ENCODE measurements at regions not wholly inside any gene's neighbourhood (a gene's known extent, or its start where the extent isn't known, plus 50 kb on each side); places are given as distances from the start of the nearest gene placed in this dataset.
A peak's percentile ranks its signal among the peaks of the same experiment; 100 is the strongest.
"Not testable (repeated sequence)": the region's sequence is repeated elsewhere in the genome, so short reads cannot be mapped to it uniquely, and the experiment has no call there.

DNA sequence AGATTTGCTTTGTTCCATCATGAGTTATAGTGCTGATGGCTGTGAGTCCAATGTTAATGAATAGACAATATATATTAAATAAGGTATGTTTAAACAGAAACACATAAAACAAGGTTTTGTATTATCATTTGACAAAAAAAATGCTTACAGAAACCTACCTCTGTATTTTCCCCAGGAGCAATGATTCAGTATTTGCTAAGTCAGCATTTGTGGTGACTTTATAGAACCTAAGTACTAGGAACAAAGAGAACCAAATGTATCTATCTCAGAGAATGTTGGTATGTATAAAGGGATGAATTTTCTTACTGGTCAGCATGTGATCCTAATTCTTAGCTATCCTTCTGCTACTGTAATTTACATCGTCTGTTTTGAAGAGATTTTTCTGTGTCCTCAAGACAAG, 421.5 kb upstream of the SEL1L start:
- no peak for DNase-seq (ENCODE audit: low read depth)

- DNase-seq (ENCODE audit: low read depth): no peak
These were observed 427.1 kb upstream of the SEL1L start for GRCh38 chr14:81960781-81961180.

DNA sequence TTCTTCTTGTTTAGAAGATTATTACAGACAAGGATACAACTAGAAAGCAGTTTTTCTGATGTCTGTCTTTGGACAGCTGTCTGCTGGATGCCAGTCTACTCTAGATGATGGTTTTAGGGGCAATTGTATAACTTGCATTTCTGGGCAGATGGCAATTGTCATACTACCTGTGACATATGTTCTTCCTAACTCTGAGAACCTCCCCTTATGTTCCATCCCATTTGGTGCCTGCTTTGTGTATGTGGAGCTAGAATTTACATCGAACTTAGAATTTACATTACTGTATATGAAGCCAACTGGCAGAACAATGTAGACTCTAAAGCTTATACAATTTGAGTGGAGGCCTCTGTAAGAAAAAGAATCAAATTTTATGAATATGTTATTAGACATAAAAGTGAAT, 430.2 kb upstream of the SEL1L start:
- no peak for DNase-seq (ENCODE audit: low read depth)

- no peak for DNase-seq (ENCODE audit: low read depth)
These were observed 436.7 kb upstream of the SEL1L start for GRCh38 chr14:81970307-81970706.

DNA sequence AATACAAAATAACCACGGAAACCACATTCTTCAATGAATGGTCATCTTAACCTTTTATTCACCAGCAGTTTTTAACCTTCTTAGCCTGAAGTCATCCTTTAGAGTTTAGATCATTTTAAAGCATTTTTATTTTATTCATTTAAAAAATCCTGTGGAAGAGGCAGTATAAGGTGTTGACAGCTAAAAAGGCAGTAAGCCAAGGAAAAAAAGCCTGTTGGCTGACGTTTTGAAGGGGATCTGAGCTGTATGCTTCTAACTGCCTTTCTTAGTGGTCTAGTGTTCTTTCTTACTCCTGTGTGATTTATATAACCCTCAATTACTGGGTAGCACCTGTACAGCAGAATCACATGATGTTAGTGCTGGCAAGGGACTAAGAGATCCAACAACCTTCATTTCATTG, 438.3 kb upstream of the SEL1L start:
- DNase-seq (ENCODE audit: low read depth): no peak

DNA sequence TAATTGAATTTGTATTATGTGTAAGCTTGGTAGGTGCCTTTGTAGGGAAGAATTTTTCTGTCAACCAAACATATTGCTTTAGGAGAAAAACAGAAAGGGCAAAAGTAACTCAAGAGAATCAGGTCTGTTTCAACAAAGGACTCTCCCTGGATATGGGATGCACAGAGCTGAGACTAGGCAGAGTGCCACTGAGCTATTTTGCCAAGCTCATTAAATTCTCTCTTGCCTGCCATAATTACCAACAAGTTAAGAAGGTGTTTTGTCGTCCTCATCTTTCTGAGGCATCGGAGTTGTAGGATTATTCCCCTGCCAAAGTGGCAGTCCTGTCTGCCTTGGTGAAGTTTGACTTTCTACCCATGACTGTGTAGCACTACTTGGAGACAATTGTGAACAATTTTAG, 438.9 kb upstream of the SEL1L start:
- no peak for DNase-seq (ENCODE audit: low read depth)

- no peak for DNase-seq (ENCODE audit: low read depth)
These were observed 440.9 kb upstream of the SEL1L start for GRCh38 chr14:81974543-81974942.

- DNase-seq (ENCODE audit: low read depth): no peak
These were observed 447.1 kb upstream of the SEL1L start for GRCh38 chr14:81980601-81981306.

GRCh38 chr14:81981307-81981675, 447.6 kb upstream of the SEL1L start:
- DNase-seq (ENCODE audit: low read depth): no peak

DNA sequence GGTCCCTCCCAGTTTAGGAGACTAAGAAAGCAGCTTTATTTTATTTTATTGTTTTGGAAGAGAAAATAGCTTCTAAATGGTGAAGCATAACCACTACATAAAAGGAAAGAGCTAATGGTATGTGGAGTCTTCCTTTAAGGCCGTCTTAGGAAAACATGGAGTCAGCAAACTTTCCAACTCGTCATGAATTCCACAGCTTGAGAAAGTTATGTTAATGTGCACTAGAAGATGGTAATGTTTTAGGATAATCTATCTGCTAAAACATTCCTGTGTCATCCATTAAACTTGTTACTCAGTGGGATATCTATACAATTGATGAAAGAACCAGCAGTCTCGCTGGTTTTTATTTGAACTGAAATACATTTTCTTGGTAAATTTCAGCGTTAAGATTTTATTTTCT, 448.4 kb upstream of the SEL1L start:
- no peak for DNase-seq (ENCODE audit: low read depth)

DNA sequence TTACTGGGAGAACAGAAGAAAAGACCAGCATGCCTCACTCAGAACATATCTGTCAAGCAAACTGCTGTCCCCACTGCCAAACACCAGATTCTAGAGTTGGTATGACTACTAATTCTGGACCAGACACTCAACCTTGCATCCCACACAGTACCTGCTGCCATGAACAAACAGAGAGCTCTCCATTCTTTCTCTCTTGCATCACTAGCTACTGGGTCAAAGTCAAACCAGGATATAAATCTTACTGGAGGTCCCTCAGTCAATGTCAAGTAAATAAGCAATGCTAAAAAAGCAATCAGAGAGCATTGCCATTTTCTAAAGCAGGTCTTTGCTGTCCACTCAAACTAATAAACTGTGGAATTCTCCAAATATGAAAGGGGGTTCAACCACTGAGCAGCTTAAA, 452.4 kb upstream of the SEL1L start:
- no peak for DNase-seq (ENCODE audit: low read depth)

DNA sequence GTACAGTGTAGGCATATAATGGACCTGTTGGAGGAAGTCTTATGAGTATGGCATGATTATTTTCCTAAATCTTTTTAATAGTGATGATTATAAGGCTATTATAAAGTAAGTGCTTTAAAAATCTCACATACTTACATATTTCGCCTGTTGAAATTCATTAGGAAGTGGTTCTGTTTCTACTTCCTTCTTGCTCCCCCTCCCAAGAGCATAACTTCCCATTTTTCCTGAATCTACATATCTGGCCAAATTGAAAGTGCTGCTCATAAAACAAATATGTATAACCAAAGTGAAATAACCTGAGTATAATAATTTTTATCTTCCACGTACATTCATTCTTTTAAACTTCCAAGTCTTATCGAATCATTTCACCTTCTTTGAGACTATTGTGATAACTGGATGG, 455.6 kb upstream of the SEL1L start:
- no peak for DNase-seq (ENCODE audit: low read depth)

DNA sequence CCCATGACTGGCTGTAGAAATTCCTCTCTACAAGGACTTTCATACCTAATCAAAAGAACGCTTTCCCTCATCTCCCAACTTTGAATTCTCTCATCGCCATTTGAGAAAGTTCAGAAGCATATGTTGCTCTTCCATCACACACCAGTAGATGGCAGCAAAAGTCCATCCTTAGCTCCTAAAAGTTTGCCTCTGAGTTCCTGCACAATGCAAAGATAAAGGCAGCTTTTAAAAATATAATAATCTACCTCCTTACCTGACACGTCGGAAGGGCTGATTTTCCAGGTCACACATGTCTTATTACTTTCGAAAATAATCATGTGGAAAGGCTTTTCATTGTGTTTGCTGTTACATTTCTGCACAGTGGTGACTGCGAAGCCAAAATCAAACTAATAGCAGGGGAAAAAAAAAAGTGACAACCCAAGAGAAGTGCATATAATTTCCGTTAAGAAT, 456.7 kb upstream of the SEL1L start:
- peak; percentile 19 for DNase-seq (ENCODE audit: low read depth)

- no peak for DNase-seq (ENCODE audit: low read depth)
These were observed 458.3 kb upstream of the SEL1L start for GRCh38 chr14:81991998-81992397.

DNA sequence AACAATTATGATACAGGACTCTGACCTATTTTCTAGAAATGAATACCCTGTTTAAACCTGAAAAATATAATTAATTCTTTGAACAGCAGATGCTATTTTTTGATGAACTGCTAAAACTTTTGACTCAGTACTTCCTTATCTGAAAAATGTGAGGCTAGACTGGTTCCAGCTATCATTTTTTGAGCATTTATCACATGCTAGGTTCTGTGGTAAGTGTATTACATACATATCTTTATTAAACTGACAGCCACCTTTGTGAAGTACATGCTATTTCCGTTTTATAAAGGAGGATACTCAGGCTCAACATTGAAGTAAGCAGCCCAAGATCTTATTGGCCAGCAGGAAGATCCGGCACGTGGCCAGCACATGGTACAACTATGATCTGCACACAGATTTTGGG, 459.8 kb upstream of the SEL1L start:
- DNase-seq (ENCODE audit: low read depth): no peak

GRCh38 chr14:82003426-82003825, 469.8 kb upstream of the SEL1L start:
- no peak for DNase-seq (ENCODE audit: low read depth)

GRCh38 chr14:82009076-82009475, 475.4 kb upstream of the SEL1L start:
- no peak for DNase-seq (ENCODE audit: low read depth)

GRCh38 chr14:82009993-82010392, 476.3 kb upstream of the SEL1L start:
- DNase-seq (ENCODE audit: low read depth): no peak

GRCh38 chr14:82011460-82011859, 477.8 kb upstream of the SEL1L start:
- DNase-seq (ENCODE audit: low read depth): no peak

DNA sequence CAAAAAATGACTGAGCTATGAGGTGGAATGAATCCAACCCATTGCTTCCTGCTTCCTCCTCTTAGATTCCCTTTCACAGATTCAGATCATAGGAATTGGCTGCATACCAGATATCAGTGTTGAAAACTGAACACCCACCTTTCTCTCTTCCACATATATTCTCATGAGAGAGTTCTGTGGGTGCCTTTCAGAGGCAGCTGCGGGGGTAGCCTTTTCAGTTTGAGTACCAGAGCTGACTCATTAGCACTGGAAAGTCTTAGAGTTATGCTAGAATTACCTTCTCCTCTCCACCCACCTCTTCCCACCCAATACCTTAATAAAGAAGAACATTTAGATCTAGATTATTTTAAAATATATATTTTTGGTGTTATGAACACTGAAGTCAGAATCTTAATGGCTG, 495.4 kb upstream of the SEL1L start:
- DNase-seq (ENCODE audit: low read depth): no peak

DNA sequence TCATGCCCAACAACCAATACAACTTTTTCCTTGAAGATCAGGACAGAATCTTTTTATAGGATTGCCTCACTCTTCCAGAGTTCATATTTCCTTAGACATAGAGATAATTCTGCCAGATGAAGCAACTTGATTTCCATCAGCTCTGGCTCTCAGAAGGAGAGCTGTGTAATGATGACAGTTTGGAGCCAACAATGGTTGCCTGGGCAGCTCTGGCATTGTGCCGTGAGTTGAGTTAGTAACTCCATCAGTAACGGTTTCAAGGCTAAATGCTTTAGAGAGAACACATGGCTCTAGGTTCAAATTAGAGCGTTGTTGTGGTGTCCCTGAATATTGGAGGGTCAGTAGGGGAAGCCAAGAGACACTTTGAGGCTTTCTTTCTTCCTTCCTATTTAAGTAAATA, 501.7 kb upstream of the SEL1L start:
- no peak for DNase-seq (ENCODE audit: low read depth)

DNA sequence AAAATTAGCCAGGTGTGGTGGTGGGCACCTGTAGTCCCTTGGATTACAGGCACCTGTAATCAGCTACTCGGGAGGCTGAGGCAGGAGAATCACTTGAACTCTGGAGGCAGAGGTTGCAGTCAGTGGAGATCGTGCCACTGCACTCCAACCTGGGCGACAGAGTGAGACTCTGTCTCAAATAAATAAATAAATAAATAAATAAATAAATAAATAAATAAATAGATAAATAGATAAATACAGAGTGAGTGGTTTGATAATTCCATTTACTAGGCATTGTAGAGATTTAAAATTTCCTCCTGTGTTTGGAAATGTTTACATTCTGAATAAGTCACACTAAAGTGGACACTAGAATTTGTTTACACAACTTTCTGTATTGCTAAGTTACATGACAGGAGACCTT, 504.4 kb upstream of the SEL1L start:
- not testable (repeated sequence) for DNase-seq (ENCODE audit: low read depth)

DNA sequence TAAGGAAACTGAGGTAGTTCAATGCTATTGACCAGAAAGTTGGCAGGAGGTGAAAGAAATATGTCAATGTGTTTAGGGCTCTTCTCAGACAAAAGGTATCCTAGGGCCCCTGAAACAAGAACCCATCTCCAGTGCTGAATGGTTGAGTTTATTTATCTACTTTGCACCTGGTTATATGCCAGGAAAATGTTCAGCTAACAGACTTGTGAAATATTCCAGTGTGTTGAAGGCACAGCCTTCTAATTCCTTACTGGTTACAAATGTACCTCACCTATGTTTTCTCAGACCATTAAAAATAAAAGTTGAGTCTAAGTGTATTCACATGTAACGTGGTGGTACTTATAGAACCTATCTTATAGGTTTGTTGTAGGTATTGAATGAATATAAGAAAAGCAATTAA, 511.7 kb upstream of the SEL1L start:
- no peak for DNase-seq (ENCODE audit: low read depth)

GRCh38 chr14:82046512-82047226, 513.0 kb upstream of the SEL1L start:
- no peak for DNase-seq (ENCODE audit: low read depth)

Measured in Daoy (cell line).